ENCODE measurements at regions not wholly inside any gene's neighbourhood (a gene's known extent, or its start where the extent isn't known, plus 50 kb on each side); places are given as distances from the start of the nearest gene placed in this dataset.

GRCh38 chr4:31080887-31081286 is 360.7 kb downstream of the PCDH7 start (continued):
- no peak for TF ChIP-seq FOSL1 (IDR thresholded peaks at IDR 0.05; ENCODE audit: low read depth)
- TF ChIP-seq YY1 (IDR thresholded peaks at IDR 0.05; ENCODE audit: extremely low read depth, insufficient replicate concordance, low read depth, low read length) = no peak
- TF ChIP-seq EGR1 (IDR thresholded peaks at IDR 0.05; ENCODE audit: low read depth) = no peak

- DNase-seq (ENCODE audit: low read depth, low spot score) (no peak), ATAC-seq (no peak)
- Histone ChIP-seq H3K9ac (ENCODE audit: low read length) (no peak overlapping the region), H3K4me2 (ENCODE audit: low read length) (no peak overlapping the region), H3K27me3 (ENCODE audit: insufficient read depth, low read length) (no peaks in the 10 kb centered on the region), H4K20me1 (ENCODE audit: insufficient read depth) (no peaks in the 10 kb centered on the region), H3K9me3 (ENCODE audit: control insufficient read depth in 1 of 2, insufficient read depth in 1 of 2, low read depth in 1 of 2, low read length in 2 of 2) (no peaks in the 10 kb centered on the region), H3K9me2 (ENCODE audit: insufficient read depth) (no peaks in the 10 kb centered on the region), H3K4me1 (ENCODE audit: control insufficient read depth in 1 of 2, insufficient read depth in 2 of 2, low read length in 2 of 2) (peaks cover 52 to 69% of the 10 kb centered on the region in 2 experiments), H3K27ac (ENCODE audit: low read depth, low read length) (peak overlapping the region; percentile 56; the same call in 1 of the 2 replicates), H3K79me2 (ENCODE audit: insufficient read depth, low read length) (peaks cover 52% of the 10 kb centered on the region), H2AFZ (ENCODE audit: low read depth, low read length, poor library complexity, severe bottlenecking) (no peak overlapping the region), H3K36me3 (ENCODE audit: control insufficient read depth in 1 of 2, insufficient read depth in 2 of 2, low read length in 2 of 2) (peaks cover 0 to 16% of the 10 kb centered on the region in 2 experiments; a peak in 2 of 4 replicates), H3K4me3 (replicated peaks in 1 of 2; ENCODE audit: low read depth in 1 of 2, low read length in 2 of 2) (no peak overlapping the region)
- no TSS peak for BruUV-seq (replicated peaks)
- ChIA-PET POLR2A (no interaction called here), RAD21 (ENCODE audit: low non-redundant PET in 1 of 2, low total read pairs in 2 of 2, uncharacterized antibody in 2 of 2, unreplicated experiment in 2 of 2) (no interaction called here), CTCF (no interaction called here)
- intact Hi-C loops (cut with micrococcal nuclease) = no loop called here
- TF ChIP-seq SIN3A (IDR thresholded peaks at IDR 0.05; ENCODE audit: low read depth) = no peak
- TF ChIP-seq ATF3 (IDR thresholded peaks at IDR 0.05) = no peak
- no peak for TF ChIP-seq YY1 (IDR thresholded peaks at IDR 0.05; ENCODE audit: extremely low read depth, insufficient replicate concordance, low read depth, low read length)
- no peak for TF ChIP-seq CTCF (IDR thresholded peaks at IDR 0.05 in 2 of 3, conservative IDR thresholded peaks at IDR 0.05 in 1 of 3; ENCODE audit: borderline replicate concordance in 1 of 3, insufficient read depth in 1 of 3, low read depth in 2 of 3, low read length in 2 of 3)
- no peak for TF ChIP-seq TCF7L2 (IDR thresholded peaks at IDR 0.05; ENCODE audit: borderline replicate concordance, extremely low read depth, insufficient read depth, insufficient read length)
- no peak for TF ChIP-seq SRF (IDR thresholded peaks at IDR 0.05; ENCODE audit: low read depth)
- TF ChIP-seq FOSL1 (IDR thresholded peaks at IDR 0.05; ENCODE audit: low read depth) = no peak
- no peak for TF ChIP-seq REST (IDR thresholded peaks at IDR 0.05; ENCODE audit: low read depth)
- TF ChIP-seq CEBPB (IDR thresholded peaks at IDR 0.05; ENCODE audit: low read depth) = no peak
- TF ChIP-seq ELF1 (IDR thresholded peaks at IDR 0.05; ENCODE audit: borderline replicate concordance, low read depth) = no peak
- TF ChIP-seq MAX (IDR thresholded peaks at IDR 0.05) = no peak
- TF ChIP-seq EZH2 (IDR thresholded peaks at IDR 0.05) = no peak
- TF ChIP-seq EGR1 (IDR thresholded peaks at IDR 0.05; ENCODE audit: low read depth) = no peak
- TF ChIP-seq ZNF274 (IDR thresholded peaks at IDR 0.05; ENCODE audit: low read depth, low read length) = no peak
- TF ChIP-seq JUND (IDR thresholded peaks at IDR 0.05) = no peak
- no peak for TF ChIP-seq EZH2phosphoT487 (IDR thresholded peaks at IDR 0.05; ENCODE audit: borderline replicate concordance)
Measured at GRCh38 chr4:31081366-31081765, 361.2 kb downstream of the PCDH7 start.

Measured in HCT116 (cell line).